HL-60 (cell line): ENCODE measurements at regions not wholly inside any gene's neighbourhood (a gene's known extent, or its start where the extent isn't known, plus 50 kb on each side); places are given as distances from the start of the nearest gene placed in this dataset.

Experiments used
- CTCF ChIP-seq: IDR thresholded peaks from one replicate; pipeline ENCODE4 v1.5.1; 2011; ENCODE audit warnings: low read length, control low read depth, inconsistent platforms; ENCODE audit not compliant: insufficient read depth
- GABPA ChIP-seq: IDR thresholded peaks from 2 replicates; pipeline ENCODE4 v1.6.1; 2012; ENCODE audit warnings: low read depth
- SPI1 ChIP-seq: IDR thresholded peaks from 2 replicates; pipeline ENCODE4 v1.6.1; 2012; ENCODE audit warnings: low read depth, mild to moderate bottlenecking, borderline replicate concordance

- TF ChIP-seq CTCF (no peak), GABPA (no peak), SPI1 (no peak)
Measured at GRCh38 chr5:166279828-166280227, 2011.6 kb upstream of the WWC1 start.
